HL-60 (cell line): ENCODE measurements at regions not wholly inside any gene's neighbourhood (a gene's known extent, or its start where the extent isn't known, plus 50 kb on each side); places are given as distances from the start of the nearest gene placed in this dataset.

Source experiments
- DNase-seq, 2 experiments: peaks; one replicate each; pipeline ENCODE4 v3.0.0-alpha.2; 2010 to 2020; ENCODE audit warnings: low read depth in 1 of 2, low spot score in 1 of 2
- H3K27ac ChIP-seq: fragments of 250-450 bp; sonication (Bioruptor Pico); replicated peaks from 2 replicates; pipeline ENCODE4 v1.5.1; 2020; ENCODE audit warnings: mild to moderate bottlenecking, moderate library complexity
- H3K27me3 ChIP-seq: fragments of 250-450 bp; sonication (Bioruptor Pico); 2 replicates; pipeline ENCODE4 v1.5.1; 2021; ENCODE audit warnings: mild to moderate bottlenecking, moderate library complexity; ENCODE audit not compliant: insufficient read depth, poor library complexity, severe bottlenecking
- H3K4me3 ChIP-seq: replicated peaks from 2 replicates; pipeline ENCODE4 v1.5.1; 2011; ENCODE audit warnings: mild to moderate bottlenecking, control low read depth, low read length; ENCODE audit not compliant: insufficient read depth
- CTCF ChIP-seq: IDR thresholded peaks from one replicate; pipeline ENCODE4 v1.5.1; 2011; ENCODE audit warnings: low read length, control low read depth, inconsistent platforms; ENCODE audit not compliant: insufficient read depth
- GABPA ChIP-seq: IDR thresholded peaks from 2 replicates; pipeline ENCODE4 v1.6.1; 2012; ENCODE audit warnings: low read depth
- POLR2AphosphoS5 ChIP-seq: IDR thresholded peaks from 2 replicates; pipeline ENCODE4 v1.6.1; 2012; ENCODE audit warnings: low read depth
- REST ChIP-seq: IDR thresholded peaks from 2 replicates; pipeline ENCODE4 v1.6.1; 2012; ENCODE audit warnings: low read depth; ENCODE audit not compliant: insufficient replicate concordance
- SPI1 ChIP-seq: IDR thresholded peaks from 2 replicates; pipeline ENCODE4 v1.6.1; 2012; ENCODE audit warnings: low read depth, mild to moderate bottlenecking, borderline replicate concordance

GRCh38 chr2:6482256-6482655 is 383.5 kb downstream of the CMPK2 start:
- no peak for DNase-seq
- Histone ChIP-seq H3K4me3 (no peak overlapping the region), H3K27ac (no peak overlapping the region), H3K27me3 (no peaks in the 10 kb centered on the region)
- TF ChIP-seq REST, result no peak
- no peak for TF ChIP-seq CTCF
- TF ChIP-seq GABPA, result no peak
- no peak for TF ChIP-seq SPI1
- TF ChIP-seq POLR2AphosphoS5, result no peak

GRCh38 chr2:6487765-6488164 is 377.9 kb downstream of the CMPK2 start:
- TF ChIP-seq SPI1 (no peak), CTCF (no peak), REST (no peak), GABPA (no peak), POLR2AphosphoS5 (no peak)
- no peak overlapping the region for H3K27ac ChIP-seq
- no peak overlapping the region for H3K4me3 ChIP-seq
- no peak for DNase-seq
- H3K27me3 ChIP-seq, result no peaks in the 10 kb centered on the region

- DNase-seq, result no peak
- TF ChIP-seq SPI1 (no peak), GABPA (no peak), POLR2AphosphoS5 (no peak), REST (no peak), CTCF (no peak)
- Histone ChIP-seq H3K27ac (no peak overlapping the region), H3K4me3 (no peak overlapping the region), H3K27me3 (no peaks in the 10 kb centered on the region)
Observed at GRCh38 chr2:6492573-6492972, 373.1 kb downstream of the CMPK2 start.
